ENCODE measurements at regions not wholly inside any gene's neighbourhood (a gene's known extent, or its start where the extent isn't known, plus 50 kb on each side); places are given as distances from the start of the nearest gene placed in this dataset.

DNA sequence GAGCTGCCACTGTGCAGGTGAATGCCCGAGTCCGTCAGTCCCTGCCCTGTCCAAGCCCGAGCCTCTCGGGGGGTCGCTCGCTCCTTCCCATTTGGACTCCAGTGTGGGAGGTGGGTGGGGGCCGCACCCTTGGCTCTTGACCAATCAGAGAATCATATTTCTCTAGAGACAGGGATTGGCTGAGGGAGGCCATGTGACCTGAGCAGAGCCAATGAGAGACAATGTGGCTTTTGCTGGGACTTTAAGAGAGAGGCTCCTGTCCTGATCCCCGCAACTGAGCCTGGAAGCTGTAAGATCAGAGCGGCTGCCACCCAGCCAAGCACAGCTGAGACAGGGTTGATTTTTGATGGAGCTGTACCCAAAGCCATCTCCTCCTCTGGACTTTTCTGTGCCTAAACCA lies 199.3 kb downstream of the TFAP2C start:
- Mint-ChIP-seq H3K4me1 (peaks cover 17% of the 10 kb centered on the region), H3K36me3 (ENCODE audit: low read depth) (no peaks in the 10 kb centered on the region), H3K27me3 (ENCODE audit: insufficient read depth) (peaks cover 65% of the 10 kb centered on the region), H3K4me3 (no peak overlapping the region), H3K27ac (no peak overlapping the region), H3K9me3 (no peaks in the 10 kb centered on the region)
- DNase-seq, result no peak
- Histone ChIP-seq H3K4me1 (ENCODE audit: control insufficient read depth, insufficient read depth, low read length) (peaks cover 4% of the 10 kb centered on the region), H3K27me3 (ENCODE audit: control insufficient read depth, insufficient read depth, low read length, poor library complexity, severe bottlenecking) (peaks cover 43% of the 10 kb centered on the region), H3K27ac (ENCODE audit: low read depth, low read length) (no peak overlapping the region), H3K9ac (ENCODE audit: extremely low read depth, low read length, poor library complexity, severe bottlenecking) (no peak overlapping the region), H3K4me3 (ENCODE audit: low read length) (no peak overlapping the region), H3K36me3 (ENCODE audit: control insufficient read depth, insufficient read depth, low read length) (no peaks in the 10 kb centered on the region), H3K9me3 (ENCODE audit: control insufficient read depth, low read length) (no peaks in the 10 kb centered on the region)
- no peak for TF ChIP-seq CTCF (conservative IDR thresholded peaks at IDR 0.05)
- 96 to 100% methylated on average over 8 to 9 of the region's 9 CpGs for WGBS, 2 experiments (ENCODE audit: insufficient coverage in 1 of 2, insufficient read length in 1 of 2)

DNA sequence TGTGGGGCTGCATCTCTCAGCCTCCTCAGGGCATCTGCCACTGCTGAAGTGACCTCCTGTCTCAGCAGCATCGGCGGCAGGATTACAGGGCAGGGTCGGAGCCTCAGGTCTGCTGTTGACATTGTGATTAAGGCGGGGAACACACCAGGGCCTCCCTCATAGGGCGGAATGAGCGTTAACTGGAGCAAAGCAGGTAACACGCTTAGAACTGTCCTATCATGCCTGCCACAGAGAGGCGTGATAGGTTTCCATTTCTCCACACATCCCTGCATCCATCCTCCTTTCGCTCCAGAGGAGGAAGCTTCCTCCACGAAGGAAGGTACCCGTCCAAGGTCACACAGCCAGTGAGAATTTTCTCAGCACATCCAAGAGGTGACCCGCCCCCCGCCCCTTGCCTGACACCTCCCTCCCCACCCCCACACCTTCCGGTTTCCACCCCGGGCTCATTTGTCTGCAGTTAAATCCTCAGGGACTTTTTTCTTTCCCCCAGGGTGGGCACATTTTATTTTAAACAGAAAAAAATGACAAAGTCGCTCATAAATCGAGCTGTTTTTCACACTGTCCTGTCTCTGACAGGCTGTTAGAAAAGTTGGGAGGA lies 200.8 kb downstream of the TFAP2C start:
- H3K9me3 ChIP-seq (ENCODE audit: control insufficient read depth, low read length), result no peaks in the 10 kb centered on the region
- no peak overlapping the region for H3K9ac ChIP-seq (ENCODE audit: extremely low read depth, low read length, poor library complexity, severe bottlenecking)
- Mint-ChIP-seq H3K4me3 (peak overlapping the region; percentile 31), H3K27ac (no peak overlapping the region), H3K9me3 (no peaks in the 10 kb centered on the region), H3K4me1 (peaks cover 30% of the 10 kb centered on the region), H3K36me3 (ENCODE audit: low read depth) (no peaks in the 10 kb centered on the region), H3K27me3 (ENCODE audit: insufficient read depth) (peaks cover 65% of the 10 kb centered on the region)
- WGBS, 2 experiments (ENCODE audit: insufficient coverage in 1 of 2, insufficient read length in 1 of 2), result 24 to 49% methylated on average over 4 to 15 of the region's 17 CpGs
- DNase-seq, result peak; percentile 86
- H3K27ac ChIP-seq (ENCODE audit: low read depth, low read length), result no peak overlapping the region
- H3K4me1 ChIP-seq (ENCODE audit: control insufficient read depth, insufficient read depth, low read length), result peaks cover 4% of the 10 kb centered on the region
- no peak for TF ChIP-seq CTCF (conservative IDR thresholded peaks at IDR 0.05)
- no peaks in the 10 kb centered on the region for H3K36me3 ChIP-seq (ENCODE audit: control insufficient read depth, insufficient read depth, low read length)
- peaks cover 43% of the 10 kb centered on the region for H3K27me3 ChIP-seq (ENCODE audit: control insufficient read depth, insufficient read depth, low read length, poor library complexity, severe bottlenecking)
- H3K4me3 ChIP-seq (ENCODE audit: low read length), result peak overlapping the region; percentile 62

DNA sequence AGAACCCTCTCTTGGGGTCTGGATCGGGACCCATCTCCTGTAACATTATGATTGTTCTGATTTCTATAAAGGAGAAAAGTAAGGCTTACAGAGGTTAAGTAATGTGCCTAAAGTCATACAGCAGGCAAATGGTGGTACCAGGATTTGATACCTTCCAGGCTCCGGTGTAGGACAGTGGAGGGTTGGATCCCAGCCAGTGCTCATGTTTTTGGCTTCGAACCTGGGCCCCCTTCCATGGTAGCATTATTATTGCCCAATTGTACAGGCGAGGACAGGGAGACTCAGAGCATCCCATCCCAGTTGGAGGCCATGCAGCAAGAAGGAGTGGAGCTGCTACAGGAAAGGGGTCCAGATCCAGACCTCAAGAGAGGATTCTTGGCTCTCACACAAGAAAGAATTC lies 202.7 kb downstream of the TFAP2C start:
- Mint-ChIP-seq H3K4me1 (peaks cover 41% of the 10 kb centered on the region), H3K27me3 (ENCODE audit: insufficient read depth) (peaks cover 67% of the 10 kb centered on the region), H3K9me3 (no peaks in the 10 kb centered on the region), H3K36me3 (ENCODE audit: low read depth) (no peaks in the 10 kb centered on the region), H3K27ac (no peak overlapping the region), H3K4me3 (no peak overlapping the region)
- Histone ChIP-seq H3K27me3 (ENCODE audit: control insufficient read depth, insufficient read depth, low read length, poor library complexity, severe bottlenecking) (peaks cover 43% of the 10 kb centered on the region), H3K36me3 (ENCODE audit: control insufficient read depth, insufficient read depth, low read length) (no peaks in the 10 kb centered on the region), H3K9ac (ENCODE audit: extremely low read depth, low read length, poor library complexity, severe bottlenecking) (no peak overlapping the region), H3K27ac (ENCODE audit: low read depth, low read length) (no peak overlapping the region), H3K9me3 (ENCODE audit: control insufficient read depth, low read length) (no peaks in the 10 kb centered on the region), H3K4me3 (ENCODE audit: low read length) (no peak overlapping the region), H3K4me1 (ENCODE audit: control insufficient read depth, insufficient read depth, low read length) (peaks cover 4% of the 10 kb centered on the region)
- no peak for DNase-seq
- 95 to 100% methylated on average over 3 to 4 of the region's 4 CpGs for WGBS, 2 experiments (ENCODE audit: insufficient coverage in 1 of 2, insufficient read length in 1 of 2)
- TF ChIP-seq CTCF (conservative IDR thresholded peaks at IDR 0.05), result no peak

All from endodermal cell (in vitro differentiated cells).